HG02642 (cell line): ENCODE measurements at regions not wholly inside any gene's neighbourhood (a gene's known extent, or its start where the extent isn't known, plus 50 kb on each side); places are given as distances from the start of the nearest gene placed in this dataset.

ENCODE experiments used
- ATAC-seq: cut with Tn5 transposase; IDR thresholded peaks from one replicate; pipeline ENCODE4 v1.9.1; 2021; ENCODE audit warnings: mild to moderate bottlenecking; ENCODE audit not compliant: unreplicated experiment, poor library complexity

GRCh38 chr10:130866857-130867256, 444.7 kb downstream of the TCERG1L start:
- ATAC-seq, result no peak

GRCh38 chr10:130867446-130868194, 443.9 kb downstream of the TCERG1L start:
- no peak for ATAC-seq

GRCh38 chr10:130869179-130869841, 442.2 kb downstream of the TCERG1L start:
- no peak for ATAC-seq

GRCh38 chr10:130871406-130871805, 440.1 kb downstream of the TCERG1L start:
- no peak for ATAC-seq

- no peak for ATAC-seq
These were observed 437.9 kb downstream of the TCERG1L start for GRCh38 chr10:130873636-130874035.

- ATAC-seq, result no peak
These were observed 436.4 kb downstream of the TCERG1L start for GRCh38 chr10:130875116-130875515.

GRCh38 chr10:130875897-130876472, 435.5 kb downstream of the TCERG1L start:
- ATAC-seq, result no peak

GRCh38 chr10:130877126-130877525, 434.4 kb downstream of the TCERG1L start:
- no peak for ATAC-seq

- no peak for ATAC-seq
These were observed 433.4 kb downstream of the TCERG1L start for GRCh38 chr10:130878131-130878530.

GRCh38 chr10:130882906-130883305, 428.6 kb downstream of the TCERG1L start:
- ATAC-seq, result no peak

- no peak for ATAC-seq
These were observed 427.1 kb downstream of the TCERG1L start for GRCh38 chr10:130884456-130884855.

GRCh38 chr10:130885021-130885655, 426.4 kb downstream of the TCERG1L start:
- no peak for ATAC-seq

- no peak for ATAC-seq
These were observed 424.4 kb downstream of the TCERG1L start for GRCh38 chr10:130887170-130887569.

GRCh38 chr10:130888493-130888892, 423.0 kb downstream of the TCERG1L start:
- no peak for ATAC-seq

GRCh38 chr10:130889240-130889639, 422.3 kb downstream of the TCERG1L start:
- ATAC-seq, result no peak

GRCh38 chr10:130889780-130890179, 421.7 kb downstream of the TCERG1L start:
- no peak for ATAC-seq

GRCh38 chr10:130891066-130891465, 420.5 kb downstream of the TCERG1L start:
- no peak for ATAC-seq

- ATAC-seq, result no peak
These were observed 417.1 kb downstream of the TCERG1L start for GRCh38 chr10:130894471-130894870.

- ATAC-seq, result no peak
These were observed 416.4 kb downstream of the TCERG1L start for GRCh38 chr10:130895161-130895560.

- ATAC-seq, result no peak
These were observed 413.7 kb downstream of the TCERG1L start for GRCh38 chr10:130897815-130898214.

- no peak for ATAC-seq
These were observed 413.1 kb downstream of the TCERG1L start for GRCh38 chr10:130898381-130898780.
